C4-2B (cell line): ENCODE measurements at regions not wholly inside any gene's neighbourhood (a gene's known extent, or its start where the extent isn't known, plus 50 kb on each side); places are given as distances from the start of the nearest gene placed in this dataset.

Experiments used
- H3K27ac ChIP-seq: fragments of 450-650 bp; 2 replicates; pipeline ENCODE4 v1.5.1; 2017
- ZFX ChIP-seq: fragments of 450-650 bp; IDR thresholded peaks from 2 replicates; pipeline ENCODE4 v1.6.1; 2017
- TF ChIP-seq, protein P1 (sequence below): fragments of 450-650 bp; conservative IDR thresholded peaks from 2 replicates; pipeline ENCODE4 v1.5.1; 2017; ENCODE audit warnings: mild to moderate bottlenecking

DNA sequence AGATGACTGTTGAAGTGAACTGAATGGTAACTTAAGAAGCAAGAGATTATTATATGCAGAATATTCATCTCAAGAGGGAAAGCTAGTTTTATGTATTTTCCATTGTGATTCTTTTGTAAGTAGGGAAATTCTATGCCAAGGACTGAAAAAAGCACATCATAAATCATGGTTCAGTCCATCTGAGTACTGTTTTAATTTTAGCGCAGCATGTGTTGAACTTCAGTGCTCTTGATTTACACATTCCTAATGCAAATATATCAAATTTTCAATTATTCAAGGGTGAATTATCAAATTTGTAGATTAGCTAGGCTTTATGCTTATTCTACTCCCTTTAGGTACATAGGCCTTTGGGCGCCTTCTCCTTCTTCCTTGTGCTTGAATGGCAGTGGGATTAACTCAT lies 50.3 kb upstream of the TCF12 start:
- TF ChIP-seq ZFX, result no peak
- TF ChIP-seq, protein P1, sequence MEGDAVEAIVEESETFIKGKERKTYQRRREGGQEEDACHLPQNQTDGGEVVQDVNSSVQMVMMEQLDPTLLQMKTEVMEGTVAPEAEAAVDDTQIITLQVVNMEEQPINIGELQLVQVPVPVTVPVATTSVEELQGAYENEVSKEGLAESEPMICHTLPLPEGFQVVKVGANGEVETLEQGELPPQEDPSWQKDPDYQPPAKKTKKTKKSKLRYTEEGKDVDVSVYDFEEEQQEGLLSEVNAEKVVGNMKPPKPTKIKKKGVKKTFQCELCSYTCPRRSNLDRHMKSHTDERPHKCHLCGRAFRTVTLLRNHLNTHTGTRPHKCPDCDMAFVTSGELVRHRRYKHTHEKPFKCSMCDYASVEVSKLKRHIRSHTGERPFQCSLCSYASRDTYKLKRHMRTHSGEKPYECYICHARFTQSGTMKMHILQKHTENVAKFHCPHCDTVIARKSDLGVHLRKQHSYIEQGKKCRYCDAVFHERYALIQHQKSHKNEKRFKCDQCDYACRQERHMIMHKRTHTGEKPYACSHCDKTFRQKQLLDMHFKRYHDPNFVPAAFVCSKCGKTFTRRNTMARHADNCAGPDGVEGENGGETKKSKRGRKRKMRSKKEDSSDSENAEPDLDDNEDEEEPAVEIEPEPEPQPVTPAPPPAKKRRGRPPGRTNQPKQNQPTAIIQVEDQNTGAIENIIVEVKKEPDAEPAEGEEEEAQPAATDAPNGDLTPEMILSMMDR, result no peak
- no peak overlapping the region for H3K27ac ChIP-seq

DNA sequence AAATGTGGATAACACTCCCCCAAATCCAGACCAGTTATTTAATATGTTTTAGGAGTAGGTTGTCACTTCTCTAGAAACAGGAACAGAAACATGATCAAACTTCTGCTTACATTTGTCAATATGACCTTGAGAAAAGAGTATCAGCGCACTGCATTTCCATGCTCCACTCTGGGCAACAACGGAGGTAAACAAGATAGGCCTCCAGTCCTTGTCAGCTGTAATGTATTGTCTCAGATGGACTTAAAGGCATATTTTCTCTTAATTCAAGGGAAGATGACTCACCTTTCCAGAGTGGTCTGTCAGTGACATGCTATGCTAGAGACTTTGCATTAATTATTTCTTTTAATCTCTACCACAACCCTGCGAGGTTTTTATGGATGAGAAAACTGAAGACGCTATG lies 51.6 kb upstream of the TCF12 start:
- H3K27ac ChIP-seq, result no peak overlapping the region
- no peak for TF ChIP-seq ZFX
- TF ChIP-seq, protein P1, result no peak

DNA sequence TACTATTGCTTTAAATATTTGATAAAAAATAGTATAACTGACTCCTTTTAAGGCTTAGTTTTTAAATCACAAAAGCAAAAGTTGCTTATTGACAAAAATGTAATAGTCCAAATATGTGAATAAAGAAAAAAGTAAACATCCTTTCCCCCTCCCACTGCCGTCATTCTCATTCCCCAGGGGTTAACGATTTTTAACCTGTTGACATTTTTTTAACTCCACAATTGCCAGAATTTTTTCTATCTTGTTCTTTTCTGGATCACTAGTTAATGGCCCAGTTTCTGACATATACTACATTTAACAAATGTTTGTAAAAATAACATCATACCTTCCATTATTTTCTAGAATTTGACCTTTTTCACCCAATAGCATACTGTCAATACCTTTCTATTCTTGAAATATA lies 60.6 kb upstream of the TCF12 start:
- H3K27ac ChIP-seq, result no peak overlapping the region
- TF ChIP-seq, protein P1, result no peak
- no peak for TF ChIP-seq ZFX

DNA sequence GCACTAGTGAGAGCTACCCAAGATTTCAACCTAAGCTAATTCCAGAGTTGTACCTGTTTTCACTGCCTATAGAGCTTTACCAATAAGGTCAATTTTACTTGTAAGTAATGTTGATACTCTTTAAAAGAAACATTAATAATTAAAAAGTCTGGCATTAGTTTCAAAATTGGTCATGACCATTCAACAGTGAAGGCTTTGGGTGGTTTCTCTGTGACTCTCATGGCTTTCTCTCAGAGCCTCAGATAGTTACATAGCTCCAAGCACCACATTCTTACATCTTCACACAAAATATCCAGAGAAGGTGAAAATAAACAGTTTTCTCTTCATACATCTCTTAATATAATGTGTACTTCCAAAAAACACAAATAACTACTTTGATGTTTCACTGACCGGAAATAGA lies 61.5 kb upstream of the TCF12 start:
- TF ChIP-seq ZFX, result no peak
- TF ChIP-seq, protein P1, result no peak

DNA sequence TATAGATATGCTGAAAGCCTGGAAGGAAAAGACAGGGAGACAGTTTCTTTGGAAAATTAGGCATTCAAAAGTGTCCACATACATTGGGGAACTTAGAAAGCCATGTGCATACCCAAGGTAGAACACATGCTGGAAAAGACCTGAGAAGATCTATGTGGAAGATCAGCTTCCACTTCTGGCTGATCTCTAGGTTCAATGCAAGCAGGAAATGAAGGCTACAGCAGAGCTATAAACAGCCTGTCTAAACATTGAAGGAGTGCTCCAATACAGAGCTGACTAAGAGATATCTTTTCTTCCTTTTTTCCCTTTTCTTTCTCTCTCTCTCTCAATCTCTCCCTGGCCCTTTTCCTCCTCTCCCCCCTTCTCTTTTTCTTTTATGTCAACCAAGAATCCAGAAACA lies 73.6 kb upstream of the TCF12 start:
- no peak overlapping the region for H3K27ac ChIP-seq
- TF ChIP-seq, protein P1, result no peak
- no peak for TF ChIP-seq ZFX

More for the DNA sequence above, 61.5 kb upstream of the TCF12 start:
- no peak overlapping the region for H3K27ac ChIP-seq

DNA sequence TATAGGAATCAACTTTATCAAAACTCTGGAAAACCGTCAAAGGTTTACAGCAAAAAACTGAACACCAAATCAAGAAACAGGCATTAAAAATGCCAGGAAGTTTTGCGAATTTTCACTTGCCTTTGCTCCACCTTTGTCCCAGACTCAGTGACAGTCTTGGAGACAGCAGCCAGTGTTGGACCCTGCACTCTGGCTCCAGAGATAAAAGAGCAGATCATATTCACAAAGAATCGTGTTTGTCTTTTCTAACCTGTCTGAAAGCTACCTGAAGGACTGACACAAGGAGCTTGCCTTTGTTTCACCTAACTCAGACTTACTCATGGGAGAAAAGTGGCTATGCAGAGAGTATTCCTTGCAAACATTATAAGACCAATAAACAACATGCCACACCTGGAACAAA lies 74.0 kb upstream of the TCF12 start:
- no peak overlapping the region for H3K27ac ChIP-seq

DNA sequence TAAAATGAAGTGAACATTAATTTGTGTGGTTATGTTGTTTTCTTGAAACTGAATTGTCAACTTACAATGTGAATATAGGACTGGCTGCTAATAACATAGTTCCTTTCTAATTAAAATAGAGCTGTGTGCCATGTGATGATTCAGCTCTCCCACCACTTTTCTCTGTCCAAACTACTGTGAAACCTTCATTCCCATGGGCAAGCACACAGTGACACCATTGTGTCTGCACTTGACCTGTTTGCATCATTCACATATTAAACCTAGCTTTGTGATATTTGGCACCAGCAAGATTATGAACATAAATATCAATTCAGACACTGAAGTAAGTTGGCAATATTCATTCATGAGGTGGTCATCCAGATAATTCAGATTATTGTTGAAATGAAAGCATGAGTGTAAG lies 78.8 kb upstream of the TCF12 start:
- TF ChIP-seq, protein P1, result no peak
- TF ChIP-seq ZFX, result no peak
- no peak overlapping the region for H3K27ac ChIP-seq

More for the DNA sequence above, 74.0 kb upstream of the TCF12 start:
- TF ChIP-seq, protein P1, result no peak
- TF ChIP-seq ZFX, result no peak
